NCI-H345 treated with DMSO at 0.1 percent for 48 hours (cell line): ENCODE measurements at regions not wholly inside any gene's neighbourhood (a gene's known extent, or its start where the extent isn't known, plus 50 kb on each side); places are given as distances from the start of the nearest gene placed in this dataset.

Experiments used
- DNase-seq: peaks from one replicate; lab custom pipeline; 2025; ENCODE audit not compliant: unreplicated experiment; lab: John Stamatoyannopoulos, UW

GRCh38 chr20:60407938-60408337 lies 449.7 kb downstream of the CDH26 start:
- no peak for DNase-seq

DNA sequence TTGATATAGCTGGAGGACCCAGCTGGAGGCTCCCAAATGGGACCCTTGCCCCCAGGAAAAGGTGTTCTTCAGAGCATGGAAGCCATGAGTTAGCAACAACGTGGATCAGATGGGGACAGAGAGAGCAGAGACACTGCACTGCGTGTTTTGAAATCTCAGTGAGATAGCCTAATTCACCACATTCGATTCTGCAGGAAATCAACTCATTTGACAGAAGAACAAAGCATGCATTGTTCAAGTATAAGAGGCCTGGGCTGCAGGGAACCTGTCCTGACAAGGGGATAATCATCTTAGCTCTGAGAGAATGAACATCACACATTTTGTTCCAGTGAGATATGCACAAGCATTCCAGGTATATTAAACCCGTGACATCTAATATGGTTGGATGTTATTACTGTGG lies 450.2 kb downstream of the CDH26 start:
- DNase-seq: no peak

DNA sequence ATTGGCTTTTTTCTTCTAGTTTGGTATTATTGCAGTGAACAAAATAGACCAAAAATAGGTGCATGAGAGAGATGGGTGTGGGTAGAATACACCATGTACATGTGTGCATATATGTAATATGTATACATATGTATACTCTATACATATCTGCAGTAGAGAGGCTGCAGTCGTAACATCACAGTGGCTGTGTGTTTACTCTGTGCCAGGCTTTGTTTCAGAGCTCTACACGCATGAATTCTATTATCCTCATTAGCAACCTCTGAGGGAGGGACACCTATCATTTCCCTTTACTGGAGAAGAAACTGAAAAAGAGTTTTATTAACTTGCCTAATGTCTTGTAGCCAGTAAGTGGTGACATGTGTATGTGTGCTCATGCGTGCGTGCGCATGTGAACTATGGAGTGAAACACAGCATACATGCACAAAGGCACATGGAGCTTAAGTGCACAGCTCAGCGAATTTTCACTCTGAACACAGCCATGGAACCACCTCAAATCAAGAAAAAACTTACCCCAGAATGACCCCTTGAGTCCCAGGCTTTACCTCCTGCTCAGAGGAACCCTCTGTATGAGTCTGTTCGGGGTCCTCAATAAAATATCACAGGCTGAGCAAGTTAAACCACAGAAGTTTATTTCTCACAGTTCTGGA lies 452.5 kb downstream of the CDH26 start:
- DNase-seq: no peak

GRCh38 chr20:60411813-60412212 lies 453.6 kb downstream of the CDH26 start:
- DNase-seq: no peak

GRCh38 chr20:60420676-60421229 lies 462.5 kb downstream of the CDH26 start:
- no peak for DNase-seq

DNA sequence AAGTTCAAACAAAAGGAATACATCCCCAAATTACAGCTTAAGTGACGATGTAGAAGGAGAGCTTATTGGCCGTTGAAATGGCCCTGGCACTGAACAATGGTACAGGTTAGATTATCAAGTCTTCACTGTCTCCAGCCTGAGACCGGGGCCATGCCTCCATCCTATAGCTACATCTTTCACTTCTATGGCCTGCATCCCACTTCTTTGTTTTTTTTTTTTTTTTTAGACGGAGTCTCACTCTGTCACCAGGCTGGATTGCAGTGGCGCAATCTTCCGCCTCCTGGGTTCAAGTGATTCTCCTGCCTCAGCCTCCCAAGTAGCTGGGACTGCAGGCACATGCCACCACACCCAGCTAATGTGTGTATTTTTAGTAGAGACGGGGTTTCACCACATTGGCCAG lies 464.6 kb downstream of the CDH26 start:
- DNase-seq: no peak

DNA sequence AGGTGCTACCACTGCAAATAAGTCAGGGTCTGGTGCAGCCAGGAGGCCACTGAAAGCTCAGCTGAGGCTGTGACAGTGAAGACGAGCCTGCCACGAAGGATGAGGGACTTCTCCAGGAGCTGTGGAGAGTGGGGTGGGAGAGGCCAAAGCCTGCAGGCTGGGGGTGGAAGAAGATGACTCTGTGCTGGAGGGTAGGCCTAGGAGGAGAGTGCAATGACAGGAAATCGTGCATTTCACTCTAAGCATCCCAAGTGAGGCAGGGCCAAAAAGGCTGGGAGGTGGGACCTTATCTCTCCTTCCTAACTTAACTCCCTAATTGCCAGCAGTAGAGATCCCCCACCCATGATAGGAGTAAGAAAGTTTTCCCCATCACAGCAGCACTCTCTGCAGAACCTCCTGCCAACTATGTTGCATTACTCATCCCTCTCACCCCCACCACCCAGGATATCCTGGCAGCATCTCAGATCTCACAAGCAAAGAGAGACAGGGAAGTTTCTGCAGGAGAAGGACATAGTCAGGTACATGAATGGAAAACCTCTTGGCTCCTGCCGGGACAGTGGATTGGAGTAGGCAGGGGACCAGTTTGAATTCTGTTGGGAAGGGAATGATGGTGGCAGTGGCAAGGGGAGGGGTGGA lies 466.2 kb downstream of the CDH26 start:
- no peak for DNase-seq

DNA sequence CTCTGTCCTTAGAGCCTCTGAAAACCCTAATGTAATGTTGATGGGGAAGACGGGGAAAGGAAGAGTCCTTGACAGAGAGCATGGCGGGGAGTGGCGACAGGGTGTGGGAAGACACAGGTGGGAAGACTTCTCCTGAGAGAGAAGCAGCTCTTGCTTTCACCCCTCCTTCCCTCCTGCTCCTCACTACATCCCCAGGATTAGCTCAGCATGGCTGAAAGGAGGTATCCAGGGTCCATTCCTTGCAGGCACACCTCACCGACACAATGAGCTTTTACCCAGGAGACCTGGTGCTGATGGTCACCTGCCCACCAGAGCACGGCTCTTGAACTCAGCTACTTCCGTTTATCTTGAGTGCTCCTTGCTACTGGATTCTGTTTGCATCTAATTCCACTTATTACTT lies 469.3 kb downstream of the CDH26 start:
- DNase-seq: no peak

DNA sequence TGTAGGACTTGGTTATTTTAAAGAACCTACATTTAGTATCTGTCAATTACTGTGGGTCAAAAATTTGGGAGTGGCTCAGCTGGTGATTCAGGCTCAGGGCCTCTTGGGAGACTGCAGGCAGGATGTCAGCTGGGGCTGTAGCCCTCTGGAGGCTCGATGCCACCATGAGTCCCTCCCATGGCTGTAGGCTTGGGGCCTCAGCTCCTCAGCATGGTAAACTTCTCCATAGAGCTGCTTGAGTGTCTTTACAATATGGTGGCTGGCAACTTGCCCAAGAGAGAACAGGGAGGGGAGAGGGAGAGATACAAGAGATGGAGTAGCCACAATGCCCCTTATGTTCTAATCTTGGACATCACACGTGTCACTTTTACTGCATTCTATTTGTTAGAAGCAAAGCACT lies 470.4 kb downstream of the CDH26 start:
- DNase-seq: no peak

GRCh38 chr20:60430516-60431001 lies 472.3 kb downstream of the CDH26 start:
- no peak for DNase-seq

DNA sequence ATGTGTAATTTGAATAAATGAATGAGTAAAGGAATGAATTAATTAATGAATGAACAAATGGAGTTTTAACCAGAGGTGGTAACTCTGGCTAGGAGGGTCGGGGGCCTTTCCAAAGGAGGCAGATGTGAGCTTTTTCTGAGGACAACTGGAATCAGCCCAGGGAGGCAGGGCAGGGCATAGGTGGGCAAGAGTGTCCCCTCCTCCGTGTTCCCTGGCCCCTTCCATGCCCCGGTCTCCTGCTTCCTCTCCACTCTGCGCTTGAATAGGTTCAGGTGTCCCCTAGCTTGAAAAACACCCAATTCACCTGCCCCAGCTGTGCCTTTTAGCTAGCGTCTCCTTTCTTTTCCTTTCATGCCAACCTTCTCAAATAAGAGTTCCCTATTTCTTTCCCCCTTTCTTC lies 473.1 kb downstream of the CDH26 start:
- DNase-seq: no peak

DNA sequence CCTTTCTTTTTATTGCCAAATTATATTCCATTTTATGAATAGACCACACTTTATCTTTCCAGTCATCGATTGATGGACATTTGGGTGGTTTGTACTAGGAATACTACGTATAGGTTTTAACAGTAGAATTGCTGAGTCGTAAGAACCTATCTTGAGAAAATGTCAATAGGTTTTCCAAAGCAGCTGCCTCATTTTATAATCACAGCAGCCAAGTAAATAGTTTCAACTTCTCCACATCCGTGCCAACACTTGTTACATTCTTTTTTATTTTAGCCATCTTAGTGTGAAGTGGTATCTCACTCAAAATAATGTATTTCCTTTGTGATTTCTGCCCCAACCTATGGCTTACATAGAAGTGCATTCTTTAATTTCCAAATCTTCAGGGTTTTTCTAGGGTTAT lies 479.2 kb downstream of the CDH26 start:
- DNase-seq: no peak

DNA sequence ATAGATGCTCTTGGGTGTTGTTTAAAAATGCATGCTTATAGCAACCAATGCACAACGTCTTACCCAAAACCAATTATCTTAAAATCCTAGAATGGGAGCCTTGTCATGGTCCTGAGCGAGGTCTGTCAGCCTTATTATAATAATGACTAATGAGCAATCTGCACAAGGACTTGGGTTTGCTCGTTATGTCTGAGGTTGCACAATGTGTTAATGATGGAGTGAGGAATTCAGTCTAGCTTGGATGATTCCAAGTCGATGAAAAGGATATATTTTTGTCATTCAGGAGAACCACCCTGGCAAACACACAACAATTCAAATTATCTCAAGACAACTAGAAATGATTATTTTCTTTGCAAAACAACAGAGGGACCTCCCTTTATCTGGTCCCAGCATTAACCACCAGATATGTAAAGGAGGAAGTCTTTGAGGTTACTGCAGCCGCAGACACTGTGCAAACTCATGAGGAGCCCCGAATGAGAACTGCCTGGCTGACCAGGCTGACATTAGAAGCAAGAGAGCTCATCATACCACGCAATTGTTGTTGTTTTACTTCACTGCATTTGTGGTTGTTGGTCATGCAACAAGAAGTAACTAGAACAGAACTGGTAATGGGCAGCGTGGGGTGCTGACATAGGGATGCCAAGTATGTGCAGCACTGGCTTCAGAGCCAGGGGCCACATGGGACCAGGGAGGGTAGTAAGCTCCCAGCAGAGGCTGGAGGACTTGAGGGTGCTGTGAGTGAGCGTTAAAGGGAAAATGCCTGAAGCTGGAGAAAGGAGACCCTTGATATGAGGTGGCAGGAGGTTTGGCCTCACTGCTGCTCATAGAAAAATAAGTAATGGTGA lies 488.3 kb downstream of the CDH26 start:
- DNase-seq: no peak

DNA sequence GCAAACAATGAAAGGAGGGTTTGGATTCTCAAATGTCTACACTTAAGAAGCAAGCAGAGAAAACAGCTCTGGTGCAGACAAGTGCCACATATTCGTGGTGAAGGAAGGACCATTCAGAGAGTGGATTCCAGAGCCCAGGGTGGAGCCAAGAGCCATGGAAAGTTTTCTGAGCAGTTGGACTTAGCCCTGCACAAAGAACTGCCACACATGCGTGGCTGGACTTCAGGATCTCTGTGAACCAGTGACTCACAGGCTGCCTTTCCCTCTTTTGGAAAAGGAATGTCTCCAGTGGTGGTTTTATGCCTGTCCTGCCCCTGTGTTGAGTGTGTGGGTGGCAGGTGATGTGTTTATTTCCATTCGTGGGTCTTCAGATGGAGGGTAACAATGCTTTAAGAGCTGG lies 489.5 kb downstream of the CDH26 start:
- no peak for DNase-seq

DNA sequence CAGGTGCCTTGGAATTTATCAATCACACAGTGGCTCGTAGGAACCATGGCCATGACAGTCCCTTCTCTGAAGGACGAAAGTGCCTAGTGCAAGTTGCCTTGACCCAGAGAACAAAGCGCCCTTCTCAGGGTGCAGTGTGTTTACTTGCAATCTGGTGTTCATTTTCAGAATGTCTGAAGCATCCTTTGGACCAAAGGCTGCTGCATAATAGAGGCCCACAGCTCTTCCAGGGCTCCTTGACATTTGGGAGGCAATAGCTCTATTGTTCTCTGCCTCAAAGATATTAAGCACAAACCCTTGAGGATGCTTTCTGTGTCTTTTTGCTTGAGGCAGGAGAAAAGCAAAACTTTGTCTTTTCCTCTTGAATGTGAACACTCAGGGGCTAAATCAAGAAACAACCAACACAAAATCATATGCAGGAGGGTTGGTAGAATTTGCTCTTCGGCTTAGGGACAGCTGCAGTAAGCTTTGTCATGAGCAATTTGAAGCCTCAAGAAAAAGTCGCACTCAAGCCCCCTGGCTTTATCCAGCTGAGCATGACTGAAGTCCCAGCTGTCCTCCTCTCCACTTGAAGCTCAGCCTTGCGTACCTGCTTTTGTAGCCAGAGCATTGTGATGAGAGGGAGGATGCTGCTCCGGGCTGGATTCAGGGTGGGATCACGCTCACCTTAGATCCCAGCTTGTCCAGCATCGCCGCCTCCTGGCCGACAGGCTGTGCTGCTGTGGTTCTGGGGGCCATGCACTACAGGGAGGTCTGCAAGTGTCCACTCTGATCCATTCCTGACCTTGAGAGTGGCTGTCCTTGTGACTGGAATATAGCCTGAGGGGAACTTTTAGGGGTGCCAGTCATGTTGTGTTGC lies 495.4 kb downstream of the CDH26 start:
- no peak for DNase-seq

GRCh38 chr20:60454491-60454890 lies 496.3 kb downstream of the CDH26 start:
- no peak for DNase-seq

DNA sequence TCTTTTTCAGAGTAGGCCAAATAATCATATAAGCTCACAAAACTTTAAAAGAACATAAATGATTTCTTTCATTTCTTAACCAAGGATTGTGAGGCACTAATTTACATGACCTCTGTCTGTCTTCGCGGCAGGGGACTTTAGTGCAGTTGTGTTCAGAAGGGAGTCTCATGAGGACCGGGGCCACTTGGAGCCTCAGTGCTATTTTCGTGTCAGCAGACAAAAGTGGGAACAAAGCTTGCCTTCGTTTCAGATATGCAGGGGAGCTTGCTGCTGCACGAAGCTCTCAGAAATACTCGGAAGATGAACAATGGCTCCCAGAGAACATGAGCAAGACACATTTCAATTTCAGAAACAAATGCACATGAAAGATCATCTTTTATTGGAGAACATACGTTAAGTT lies 497.0 kb downstream of the CDH26 start:
- no peak for DNase-seq

DNA sequence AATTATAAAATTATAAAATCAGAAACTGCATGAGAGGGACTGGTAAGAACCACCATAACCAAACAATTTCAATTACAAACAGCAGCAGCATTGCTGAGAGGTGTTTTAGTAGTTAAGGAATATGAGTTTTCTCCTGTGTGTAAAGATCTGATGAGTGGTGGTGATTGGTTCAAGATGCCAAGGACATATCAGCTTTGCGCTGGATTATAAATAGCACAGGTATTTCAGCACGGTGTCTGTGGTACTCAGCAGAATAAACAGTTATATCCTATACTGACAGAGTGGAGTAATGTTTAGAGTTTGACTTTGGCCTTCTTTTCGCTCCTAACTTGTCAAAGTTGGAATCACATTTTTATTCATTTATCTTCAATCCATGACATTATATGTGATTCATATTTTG lies 501.0 kb downstream of the CDH26 start:
- DNase-seq: no peak

DNA sequence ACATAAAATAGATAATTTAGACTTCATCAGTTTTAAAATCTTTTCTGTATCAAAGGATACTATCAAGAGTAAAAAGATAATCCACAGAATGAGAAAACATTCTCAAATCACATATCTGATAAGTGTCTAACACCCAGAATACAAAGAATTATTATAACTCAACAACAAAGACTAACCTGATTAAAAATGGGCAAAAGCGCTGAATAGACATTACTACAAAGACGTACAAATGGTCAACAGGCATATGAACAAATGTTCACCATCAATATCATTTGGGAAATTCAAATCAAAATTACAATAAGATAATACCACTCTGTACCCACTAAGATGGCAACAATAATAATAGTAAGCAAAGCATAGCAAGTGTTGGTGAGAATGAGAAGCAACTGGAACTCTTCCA lies 503.8 kb downstream of the CDH26 start:
- DNase-seq: no peak

GRCh38 chr20:60463798-60464197 lies 505.6 kb downstream of the CDH26 start:
- DNase-seq: no peak

DNA sequence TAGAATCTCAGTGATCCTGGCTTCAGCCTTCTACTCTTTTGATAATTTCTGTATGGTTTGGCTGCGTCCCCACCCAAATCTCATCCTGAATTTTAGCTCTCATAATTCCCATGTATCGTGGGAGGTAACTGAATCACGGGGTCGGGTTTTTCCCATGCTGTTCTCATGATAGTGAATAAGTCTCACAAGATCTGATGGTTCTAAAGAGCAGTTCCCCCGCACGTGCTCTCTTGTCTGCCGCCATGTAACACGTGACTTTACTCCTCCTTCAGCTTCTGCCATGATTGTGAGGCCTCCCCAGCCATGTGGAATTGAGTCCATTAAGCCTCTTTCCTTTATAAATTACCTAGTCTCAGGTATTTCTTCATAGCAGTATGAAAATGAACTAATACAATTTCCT lies 507.2 kb downstream of the CDH26 start:
- DNase-seq: no peak
